ENCODE measurements at regions not wholly inside any gene's neighbourhood (a gene's known extent, or its start where the extent isn't known, plus 50 kb on each side); places are given as distances from the start of the nearest gene placed in this dataset.

- no peak for DNase-seq
Measured at GRCh38 chr15:70170096-70170699, 72.5 kb upstream of the TLE3 start.

DNA sequence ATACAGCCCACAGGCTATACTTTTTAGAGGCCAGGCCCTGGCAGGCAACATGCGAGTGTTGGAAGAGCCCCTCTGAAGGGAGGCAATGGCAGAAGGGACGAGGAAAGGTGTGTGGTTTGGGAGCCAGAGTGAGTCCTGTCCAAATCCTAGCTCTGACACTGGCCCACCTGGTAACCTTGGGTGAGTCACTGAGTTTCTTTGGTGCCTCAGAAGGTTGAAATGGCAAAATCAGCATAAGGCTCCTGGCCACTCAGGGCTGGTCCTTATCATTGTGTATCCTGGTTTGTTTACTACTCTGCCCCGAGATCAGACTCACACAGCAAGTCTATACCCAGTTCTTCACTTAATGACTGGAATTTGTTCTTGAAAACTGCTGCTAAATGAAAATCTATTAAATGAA lies 71.4 kb upstream of the TLE3 start:
- no peak for DNase-seq

DNA sequence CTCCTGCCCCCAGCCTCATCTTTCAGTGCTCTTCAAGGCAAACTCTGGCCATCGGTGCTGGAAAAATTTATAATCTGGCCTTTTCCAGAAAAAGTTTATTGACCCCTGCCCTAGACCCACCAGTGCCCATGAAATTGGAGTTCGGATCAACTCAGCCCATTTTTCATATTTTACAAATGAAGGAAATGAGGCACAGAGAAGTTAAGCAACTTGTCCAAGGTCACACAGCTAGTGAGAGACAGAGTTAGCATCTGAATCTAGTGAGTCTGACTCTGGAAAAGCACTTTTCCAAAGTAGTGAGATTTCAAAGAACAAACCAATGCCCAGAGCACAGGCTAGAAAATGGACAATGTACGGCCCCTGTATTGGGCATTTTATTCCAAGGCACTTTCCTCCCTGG lies 69.4 kb upstream of the TLE3 start:
- DNase-seq = no peak

DNA sequence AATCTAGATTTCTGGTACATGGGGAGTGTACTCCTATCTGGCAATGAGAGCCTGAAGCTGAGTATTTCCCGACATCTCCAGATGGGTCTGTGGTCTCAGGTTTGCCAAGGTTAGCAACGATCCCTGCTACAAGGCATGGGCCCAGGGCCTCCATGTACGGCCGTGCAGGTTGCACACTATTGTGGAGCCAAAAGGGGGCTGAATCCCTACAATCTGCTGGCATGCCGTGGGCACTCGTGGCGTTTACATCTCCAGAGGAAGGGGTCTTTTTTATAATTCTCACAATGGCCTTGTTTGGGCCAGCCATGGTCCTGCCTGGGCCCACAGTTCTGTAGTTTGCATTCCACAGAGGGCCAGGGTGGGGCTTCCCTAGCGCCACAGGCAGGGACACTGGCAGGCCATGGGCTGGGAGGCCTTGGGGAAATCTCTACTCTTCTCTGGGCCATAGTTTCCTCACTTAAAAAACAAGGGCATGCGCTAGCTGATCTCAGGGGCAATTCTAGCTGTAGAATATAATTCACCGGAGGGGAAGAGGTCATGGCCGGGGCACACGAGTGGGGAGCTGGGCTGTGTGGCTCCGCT lies 68.9 kb upstream of the TLE3 start:
- DNase-seq = no peak

- DNase-seq = peak; percentile 36
Measured at GRCh38 chr15:70165716-70166284, 68.1 kb upstream of the TLE3 start.

- DNase-seq = no peak
Measured at GRCh38 chr15:70164910-70165715, 67.4 kb upstream of the TLE3 start.

DNA sequence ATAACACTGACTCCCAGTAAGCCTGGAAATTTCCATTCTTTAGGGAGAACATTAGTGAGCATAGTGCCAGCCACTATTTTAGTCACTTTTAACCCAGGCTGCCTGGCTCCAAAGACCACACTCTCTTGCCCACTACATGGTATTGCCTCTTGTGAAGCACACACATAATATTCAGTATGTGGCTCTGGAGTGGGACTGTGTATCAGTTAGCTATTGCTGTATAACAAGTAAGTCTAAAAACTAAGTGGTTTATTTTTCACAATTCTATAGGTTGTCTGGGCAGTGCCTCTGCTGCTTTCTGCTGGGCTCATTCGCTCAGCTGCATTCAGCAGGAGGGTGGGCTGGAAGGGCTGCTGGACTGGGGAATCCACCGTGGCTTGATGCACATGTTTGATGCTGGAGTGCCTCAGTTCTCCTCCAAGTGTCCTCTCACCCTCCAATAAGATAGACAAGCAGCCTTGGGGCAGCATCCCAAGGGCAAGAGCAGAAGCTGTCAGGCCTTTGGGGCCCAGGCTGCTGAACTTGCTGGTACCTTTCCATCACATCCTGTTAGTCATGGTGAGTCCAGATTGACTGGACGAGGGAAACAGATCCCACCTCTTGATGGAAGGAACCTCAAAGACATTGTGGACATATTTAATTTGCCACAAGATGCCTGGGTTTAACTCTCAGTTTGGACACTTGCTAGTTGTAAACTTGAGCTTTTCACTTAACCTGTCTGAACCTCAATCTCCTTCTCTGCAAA lies 66.6 kb upstream of the TLE3 start:
- DNase-seq = no peak

- DNase-seq = no peak
Measured at GRCh38 chr15:70160803-70161565, 63.3 kb upstream of the TLE3 start.

GRCh38 chr15:70160267-70160666 lies 62.5 kb upstream of the TLE3 start:
- DNase-seq = peak; percentile 68

DNA sequence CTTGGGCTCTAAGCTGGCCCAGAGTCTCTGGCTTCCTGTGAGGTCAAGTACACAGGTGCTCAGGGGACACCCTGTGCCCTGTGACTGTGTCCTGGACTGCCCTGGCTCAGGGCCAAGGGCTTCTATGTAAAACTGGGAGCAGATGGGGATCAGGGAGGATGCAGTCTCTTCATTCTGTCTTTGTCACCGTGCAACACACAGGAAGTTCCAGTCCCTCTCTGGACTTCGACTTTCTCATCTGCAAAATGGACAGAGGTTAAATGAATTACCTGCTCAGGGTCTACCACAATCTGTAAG lies 61.9 kb upstream of the TLE3 start:
- DNase-seq = no peak

DNA sequence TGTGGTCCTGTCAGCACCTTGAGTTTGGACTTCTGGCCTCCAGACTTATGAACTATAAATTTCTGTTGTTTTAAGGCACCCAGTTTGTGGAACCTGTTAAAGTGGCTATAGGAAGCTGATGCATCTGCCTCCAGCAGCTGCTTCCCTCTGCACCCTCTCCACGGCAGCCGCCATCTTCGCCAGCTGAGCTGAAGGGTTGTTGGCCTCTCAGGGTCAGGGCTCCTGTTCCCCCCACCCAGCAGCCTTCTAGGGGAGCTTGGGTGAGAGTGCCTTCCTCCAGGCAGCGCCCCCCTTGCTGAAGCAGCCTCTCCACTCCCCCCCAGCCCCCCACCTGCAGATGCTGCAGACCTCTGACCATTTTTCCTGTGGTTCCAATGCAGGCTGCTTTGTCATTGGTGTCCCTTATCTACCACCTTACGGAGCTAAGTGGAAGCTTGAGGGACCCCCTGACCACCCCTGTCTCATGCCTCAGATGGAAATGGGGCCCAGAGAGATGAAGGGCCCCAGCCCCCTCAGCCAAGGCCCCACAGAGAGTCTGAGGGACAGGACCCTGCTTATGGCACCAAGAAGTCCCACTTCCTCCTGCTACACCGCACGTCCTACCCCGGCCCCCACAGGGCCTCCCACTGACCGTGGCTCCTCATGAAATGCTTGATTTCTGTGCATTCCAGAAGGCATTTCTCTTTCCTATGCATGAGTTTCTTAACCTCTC lies 61.4 kb upstream of the TLE3 start:
- DNase-seq = no peak

- DNase-seq = no peak
Measured at GRCh38 chr15:70158309-70159000, 60.7 kb upstream of the TLE3 start.

- DNase-seq = peak; percentile 21
Measured at GRCh38 chr15:70156671-70157271, 59.1 kb upstream of the TLE3 start.

DNA sequence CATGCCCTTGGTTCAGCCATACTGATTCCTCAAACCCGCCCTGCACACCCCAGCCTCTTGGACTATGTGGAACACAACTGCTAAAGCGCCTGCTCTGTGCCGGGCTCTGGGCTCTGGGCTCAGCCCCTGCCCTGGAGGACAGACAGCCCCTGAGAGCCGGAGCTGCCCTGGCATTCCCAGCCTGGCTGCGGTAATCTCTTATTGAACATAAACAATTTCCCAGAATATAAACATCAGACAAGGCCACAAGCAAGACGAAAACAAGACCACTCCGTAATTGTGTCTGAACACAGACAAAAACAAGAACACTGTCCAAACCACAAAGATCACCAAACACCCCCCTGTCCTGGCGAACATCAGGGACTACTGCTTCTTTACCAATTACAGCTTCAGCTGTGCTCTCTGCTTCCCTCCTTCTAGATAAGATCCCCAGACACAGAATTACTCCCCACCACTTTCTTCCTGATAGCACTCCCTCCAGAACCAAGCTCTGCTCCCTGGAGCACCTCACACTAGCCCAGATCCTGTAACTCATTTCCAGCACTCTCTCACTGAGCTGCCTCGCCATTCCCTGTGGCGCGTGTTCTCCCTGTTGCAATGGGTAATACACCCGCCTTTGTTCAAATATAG lies 57.1 kb upstream of the TLE3 start:
- DNase-seq = no peak

DNA sequence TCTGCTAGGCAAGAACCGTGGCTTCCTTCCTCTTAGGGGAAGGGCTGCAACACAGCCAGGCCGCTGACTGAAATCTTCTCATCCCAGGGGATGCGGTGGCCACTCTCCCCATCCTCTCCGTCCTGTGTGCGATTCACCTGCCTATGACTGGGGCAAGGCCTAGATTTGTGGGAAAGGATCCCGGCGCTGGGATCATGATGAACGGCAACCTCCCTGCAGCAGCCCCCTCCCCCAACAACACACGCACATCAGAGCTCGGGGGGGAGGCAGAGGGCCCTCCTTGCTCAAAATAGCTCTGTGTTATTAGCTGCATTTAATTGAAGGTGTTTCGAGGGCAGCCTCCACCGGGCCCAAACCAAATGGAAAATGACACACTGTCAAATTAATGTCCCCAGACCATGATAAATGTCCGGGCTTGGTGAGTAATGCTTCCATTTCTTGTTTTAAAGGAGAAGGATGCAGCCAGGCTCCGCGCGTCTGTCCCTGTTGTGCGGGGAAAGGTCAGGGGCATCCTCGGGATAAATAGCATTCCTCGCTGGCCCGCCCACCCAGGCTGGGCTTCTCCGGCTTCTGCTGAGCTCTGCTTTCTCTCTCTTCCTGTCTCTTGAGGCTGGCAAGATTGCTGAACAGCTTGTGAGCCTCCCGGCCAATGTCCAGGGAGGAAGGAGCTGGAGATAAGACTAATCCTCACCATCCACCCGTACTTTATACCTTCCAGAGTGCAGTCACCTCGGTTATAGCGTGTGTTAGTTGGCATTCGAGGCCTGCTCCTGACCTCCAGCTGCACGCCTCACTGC lies 56.4 kb upstream of the TLE3 start:
- DNase-seq = no peak

DNA sequence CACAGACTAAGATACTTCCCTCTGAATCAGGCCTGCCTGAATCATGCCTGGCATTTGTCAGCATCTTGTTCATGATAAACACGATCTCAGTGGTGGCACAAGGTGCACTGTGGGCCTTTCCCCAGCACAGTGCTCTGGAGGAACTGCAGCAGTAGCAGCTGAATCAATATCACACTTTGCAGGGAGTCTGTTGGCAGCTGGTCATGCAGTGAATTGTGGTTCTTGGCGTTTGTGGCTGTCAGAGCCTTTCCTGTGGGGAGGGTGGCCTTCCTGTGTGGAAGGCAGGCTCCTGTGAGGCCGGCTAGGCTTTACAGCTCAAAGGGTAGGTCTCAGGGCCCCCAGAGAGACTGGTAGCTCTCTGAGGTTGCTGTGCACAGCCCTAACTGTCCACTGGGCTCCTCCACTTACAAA lies 54.4 kb upstream of the TLE3 start:
- peak; percentile 88 for DNase-seq

DNA sequence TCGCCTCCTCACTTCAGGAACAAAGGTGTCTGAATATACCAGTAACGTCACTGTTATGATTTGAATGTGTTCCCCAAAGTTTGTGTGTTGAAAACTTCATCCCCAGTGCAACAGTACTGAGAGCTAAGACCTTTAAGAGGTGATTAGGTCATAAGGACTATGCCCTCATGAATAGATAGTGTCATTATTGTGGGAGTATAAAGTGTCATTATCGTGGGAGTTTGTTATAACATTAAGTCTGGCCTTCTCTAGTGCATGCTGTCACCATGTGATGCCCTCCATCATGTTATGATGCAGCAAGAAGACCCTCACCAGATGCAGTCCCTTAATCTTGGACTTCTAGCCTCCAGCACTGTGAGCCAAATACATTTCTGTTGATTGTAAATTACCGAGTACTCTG lies 53.7 kb upstream of the TLE3 start:
- no peak for DNase-seq

GRCh38 chr15:70151003-70151402 lies 53.3 kb upstream of the TLE3 start:
- no peak for DNase-seq

GRCh38 chr15:70150405-70150747 lies 52.7 kb upstream of the TLE3 start:
- no peak for DNase-seq
